ENCODE measurements at regions not wholly inside any gene's neighbourhood (a gene's known extent, or its start where the extent isn't known, plus 50 kb on each side); places are given as distances from the start of the nearest gene placed in this dataset.

GRCh38 chr2:118644190-118644589 is 203.3 kb downstream of the EN1 start:
- Mint-ChIP-seq H3K27ac (no peak overlapping the region), H3K9me3 (no peaks in the 10 kb centered on the region), H3K4me3 (no peak overlapping the region), H3K4me1 (no peaks in the 10 kb centered on the region), H3K36me3 (ENCODE audit: low read depth) (no peaks in the 10 kb centered on the region), H3K27me3 (peaks cover 9% of the 10 kb centered on the region)
- no peak for ATAC-seq (replicated peaks)

GRCh38 chr2:118643294-118643693 is 204.2 kb downstream of the EN1 start:
- H3K36me3 Mint-ChIP-seq (ENCODE audit: low read depth) = no peaks in the 10 kb centered on the region
- no peak overlapping the region for H3K4me3 Mint-ChIP-seq
- H3K27me3 Mint-ChIP-seq = peaks cover 9% of the 10 kb centered on the region
- H3K4me1 Mint-ChIP-seq = no peaks in the 10 kb centered on the region
- no peak overlapping the region for H3K27ac Mint-ChIP-seq
- no peak for ATAC-seq (replicated peaks)
- H3K9me3 Mint-ChIP-seq = no peaks in the 10 kb centered on the region

GRCh38 chr2:118642501-118642900 is 204.9 kb downstream of the EN1 start:
- Mint-ChIP-seq H3K9me3 (no peaks in the 10 kb centered on the region), H3K36me3 (ENCODE audit: low read depth) (no peaks in the 10 kb centered on the region), H3K4me3 (no peak overlapping the region), H3K27ac (no peak overlapping the region), H3K4me1 (no peaks in the 10 kb centered on the region), H3K27me3 (peaks cover 9% of the 10 kb centered on the region)
- ATAC-seq (replicated peaks) = no peak

GRCh38 chr2:118641711-118642110 is 205.7 kb downstream of the EN1 start:
- Mint-ChIP-seq H3K27ac (no peak overlapping the region), H3K36me3 (ENCODE audit: low read depth) (no peaks in the 10 kb centered on the region), H3K4me3 (no peak overlapping the region), H3K4me1 (no peaks in the 10 kb centered on the region), H3K27me3 (peaks cover 8% of the 10 kb centered on the region), H3K9me3 (no peaks in the 10 kb centered on the region)
- no peak for ATAC-seq (replicated peaks)

- Mint-ChIP-seq H3K27me3 (peaks cover 12% of the 10 kb centered on the region), H3K4me1 (no peaks in the 10 kb centered on the region), H3K9me3 (no peaks in the 10 kb centered on the region), H3K36me3 (ENCODE audit: low read depth) (no peaks in the 10 kb centered on the region), H3K27ac (no peak overlapping the region), H3K4me3 (no peak overlapping the region)
- no peak for ATAC-seq (replicated peaks)
Observed at GRCh38 chr2:118639371-118639770, 208.1 kb downstream of the EN1 start.

- no peak overlapping the region for H3K27ac Mint-ChIP-seq
- H3K27me3 Mint-ChIP-seq = peaks cover 8% of the 10 kb centered on the region
- no peaks in the 10 kb centered on the region for H3K4me1 Mint-ChIP-seq
- no peaks in the 10 kb centered on the region for H3K9me3 Mint-ChIP-seq
- ATAC-seq (replicated peaks) = no peak
- H3K36me3 Mint-ChIP-seq (ENCODE audit: low read depth) = no peaks in the 10 kb centered on the region
- H3K4me3 Mint-ChIP-seq = no peak overlapping the region
Observed at GRCh38 chr2:118638453-118638852, 209.0 kb downstream of the EN1 start.

- Mint-ChIP-seq H3K36me3 (ENCODE audit: low read depth) (no peaks in the 10 kb centered on the region), H3K9me3 (no peaks in the 10 kb centered on the region), H3K27ac (no peak overlapping the region), H3K4me1 (no peaks in the 10 kb centered on the region), H3K4me3 (no peak overlapping the region), H3K27me3 (peaks cover 12% of the 10 kb centered on the region)
- ATAC-seq (replicated peaks) = no peak
Observed at GRCh38 chr2:118635891-118636290, 211.6 kb downstream of the EN1 start.

- H3K27ac Mint-ChIP-seq = no peak overlapping the region
- H3K4me3 Mint-ChIP-seq = no peak overlapping the region
- H3K4me1 Mint-ChIP-seq = no peaks in the 10 kb centered on the region
- ATAC-seq (replicated peaks) = no peak
- H3K9me3 Mint-ChIP-seq = no peaks in the 10 kb centered on the region
- no peaks in the 10 kb centered on the region for H3K36me3 Mint-ChIP-seq (ENCODE audit: low read depth)
- peaks cover 12% of the 10 kb centered on the region for H3K27me3 Mint-ChIP-seq
Observed at GRCh38 chr2:118634876-118635275, 212.6 kb downstream of the EN1 start.

GRCh38 chr2:118633371-118634018 is 214.0 kb downstream of the EN1 start:
- H3K4me1 Mint-ChIP-seq = no peaks in the 10 kb centered on the region
- no peaks in the 10 kb centered on the region for H3K36me3 Mint-ChIP-seq (ENCODE audit: low read depth)
- no peak overlapping the region for H3K4me3 Mint-ChIP-seq
- H3K27ac Mint-ChIP-seq = no peak overlapping the region
- H3K27me3 Mint-ChIP-seq = peaks cover 12% of the 10 kb centered on the region
- H3K9me3 Mint-ChIP-seq = no peaks in the 10 kb centered on the region
- no peak for ATAC-seq (replicated peaks)

- Mint-ChIP-seq H3K36me3 (ENCODE audit: low read depth) (no peaks in the 10 kb centered on the region), H3K27ac (no peak overlapping the region), H3K9me3 (no peaks in the 10 kb centered on the region), H3K4me1 (no peaks in the 10 kb centered on the region), H3K4me3 (no peak overlapping the region), H3K27me3 (peaks cover 12% of the 10 kb centered on the region)
- ATAC-seq (replicated peaks) = no peak
Observed at GRCh38 chr2:118632921-118633320, 214.5 kb downstream of the EN1 start.

GRCh38 chr2:118627156-118627555 is 220.3 kb downstream of the EN1 start:
- Mint-ChIP-seq H3K36me3 (ENCODE audit: low read depth) (no peaks in the 10 kb centered on the region), H3K4me1 (no peaks in the 10 kb centered on the region), H3K4me3 (no peak overlapping the region), H3K27me3 (no peaks in the 10 kb centered on the region), H3K27ac (no peak overlapping the region), H3K9me3 (no peaks in the 10 kb centered on the region)
- ATAC-seq (replicated peaks) = no peak

GRCh38 chr2:118622913-118623312 is 224.5 kb downstream of the EN1 start:
- no peak for ATAC-seq (replicated peaks)
- H3K9me3 Mint-ChIP-seq = no peaks in the 10 kb centered on the region
- H3K27ac Mint-ChIP-seq = no peak overlapping the region
- no peaks in the 10 kb centered on the region for H3K36me3 Mint-ChIP-seq (ENCODE audit: low read depth)
- no peak overlapping the region for H3K4me3 Mint-ChIP-seq
- H3K27me3 Mint-ChIP-seq = peaks cover 6% of the 10 kb centered on the region
- H3K4me1 Mint-ChIP-seq = no peaks in the 10 kb centered on the region

GRCh38 chr2:118622108-118622507 is 225.3 kb downstream of the EN1 start:
- H3K27ac Mint-ChIP-seq = no peak overlapping the region
- H3K4me3 Mint-ChIP-seq = no peak overlapping the region
- no peaks in the 10 kb centered on the region for H3K9me3 Mint-ChIP-seq

GRCh38 chr2:118618279-118618678 is 229.2 kb downstream of the EN1 start:
- Mint-ChIP-seq H3K9me3 (no peaks in the 10 kb centered on the region), H3K27me3 (peaks cover 14% of the 10 kb centered on the region)

More at GRCh38 chr2:118622108-118622507, 225.3 kb downstream of the EN1 start:
- no peak for ATAC-seq (replicated peaks)
- H3K4me1 Mint-ChIP-seq = no peaks in the 10 kb centered on the region
- peaks cover 6% of the 10 kb centered on the region for H3K27me3 Mint-ChIP-seq
- H3K36me3 Mint-ChIP-seq (ENCODE audit: low read depth) = no peaks in the 10 kb centered on the region

GRCh38 chr2:118616432-118616831 is 231.0 kb downstream of the EN1 start:
- peaks cover 23% of the 10 kb centered on the region for H3K27me3 Mint-ChIP-seq
- H3K4me3 Mint-ChIP-seq = no peak overlapping the region
- H3K27ac Mint-ChIP-seq = no peak overlapping the region
- no peak for ATAC-seq (replicated peaks)
- H3K4me1 Mint-ChIP-seq = no peaks in the 10 kb centered on the region
- H3K9me3 Mint-ChIP-seq = no peaks in the 10 kb centered on the region
- H3K36me3 Mint-ChIP-seq (ENCODE audit: low read depth) = no peaks in the 10 kb centered on the region

More at GRCh38 chr2:118618279-118618678, 229.2 kb downstream of the EN1 start:
- H3K36me3 Mint-ChIP-seq (ENCODE audit: low read depth) = no peaks in the 10 kb centered on the region
- ATAC-seq (replicated peaks) = no peak
- no peak overlapping the region for H3K4me3 Mint-ChIP-seq
- no peak overlapping the region for H3K27ac Mint-ChIP-seq
- no peaks in the 10 kb centered on the region for H3K4me1 Mint-ChIP-seq

- H3K4me3 Mint-ChIP-seq = no peak overlapping the region
- peaks cover 22% of the 10 kb centered on the region for H3K27me3 Mint-ChIP-seq
- H3K36me3 Mint-ChIP-seq (ENCODE audit: low read depth) = no peaks in the 10 kb centered on the region
- no peak for ATAC-seq (replicated peaks)
- H3K4me1 Mint-ChIP-seq = no peaks in the 10 kb centered on the region
- no peaks in the 10 kb centered on the region for H3K9me3 Mint-ChIP-seq
- no peak overlapping the region for H3K27ac Mint-ChIP-seq
Observed at GRCh38 chr2:118614841-118615271, 232.6 kb downstream of the EN1 start.
